ENCODE measurements at regions not wholly inside any gene's neighbourhood (a gene's known extent, or its start where the extent isn't known, plus 50 kb on each side); places are given as distances from the start of the nearest gene placed in this dataset.

DNA sequence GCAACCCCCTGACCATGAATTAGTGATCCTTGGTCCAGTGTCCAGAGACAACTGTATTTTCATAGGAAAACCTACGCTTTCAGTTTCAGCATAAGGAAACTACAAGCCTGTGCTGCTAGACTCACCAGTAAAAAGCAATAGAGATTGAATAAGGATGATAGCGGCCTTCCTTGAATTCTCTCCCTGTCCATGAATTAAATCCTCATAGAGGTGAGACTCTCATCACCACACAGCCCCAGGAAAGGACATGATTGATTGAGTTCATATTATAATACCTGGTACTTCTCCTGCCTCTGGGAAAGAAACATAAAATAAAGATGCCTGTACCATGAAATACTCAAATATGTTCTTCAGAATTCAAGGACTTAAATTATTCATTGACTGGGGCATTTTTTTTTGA is 146.3 kb upstream of the SPOPL start:
- H3K36me3 ChIP-seq (ENCODE audit: control insufficient read depth, insufficient read depth, low read length), result no peaks in the 10 kb centered on the region
- no peak for DNase-seq (ENCODE audit: low read depth)
- H3K4me3 ChIP-seq (ENCODE audit: low read depth, low read length), result no peak overlapping the region
- TF ChIP-seq, protein P1, sequence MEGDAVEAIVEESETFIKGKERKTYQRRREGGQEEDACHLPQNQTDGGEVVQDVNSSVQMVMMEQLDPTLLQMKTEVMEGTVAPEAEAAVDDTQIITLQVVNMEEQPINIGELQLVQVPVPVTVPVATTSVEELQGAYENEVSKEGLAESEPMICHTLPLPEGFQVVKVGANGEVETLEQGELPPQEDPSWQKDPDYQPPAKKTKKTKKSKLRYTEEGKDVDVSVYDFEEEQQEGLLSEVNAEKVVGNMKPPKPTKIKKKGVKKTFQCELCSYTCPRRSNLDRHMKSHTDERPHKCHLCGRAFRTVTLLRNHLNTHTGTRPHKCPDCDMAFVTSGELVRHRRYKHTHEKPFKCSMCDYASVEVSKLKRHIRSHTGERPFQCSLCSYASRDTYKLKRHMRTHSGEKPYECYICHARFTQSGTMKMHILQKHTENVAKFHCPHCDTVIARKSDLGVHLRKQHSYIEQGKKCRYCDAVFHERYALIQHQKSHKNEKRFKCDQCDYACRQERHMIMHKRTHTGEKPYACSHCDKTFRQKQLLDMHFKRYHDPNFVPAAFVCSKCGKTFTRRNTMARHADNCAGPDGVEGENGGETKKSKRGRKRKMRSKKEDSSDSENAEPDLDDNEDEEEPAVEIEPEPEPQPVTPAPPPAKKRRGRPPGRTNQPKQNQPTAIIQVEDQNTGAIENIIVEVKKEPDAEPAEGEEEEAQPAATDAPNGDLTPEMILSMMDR (IDR thresholded peaks at IDR 0.05; ENCODE audit: insufficient read depth, low read depth, low read length), result no peak
- no peaks in the 10 kb centered on the region for H3K27me3 ChIP-seq (ENCODE audit: control insufficient read depth, insufficient read depth, low read length)
- ChIA-PET POLR2A (no interaction called here), CTCF (no interaction called here)

DNA sequence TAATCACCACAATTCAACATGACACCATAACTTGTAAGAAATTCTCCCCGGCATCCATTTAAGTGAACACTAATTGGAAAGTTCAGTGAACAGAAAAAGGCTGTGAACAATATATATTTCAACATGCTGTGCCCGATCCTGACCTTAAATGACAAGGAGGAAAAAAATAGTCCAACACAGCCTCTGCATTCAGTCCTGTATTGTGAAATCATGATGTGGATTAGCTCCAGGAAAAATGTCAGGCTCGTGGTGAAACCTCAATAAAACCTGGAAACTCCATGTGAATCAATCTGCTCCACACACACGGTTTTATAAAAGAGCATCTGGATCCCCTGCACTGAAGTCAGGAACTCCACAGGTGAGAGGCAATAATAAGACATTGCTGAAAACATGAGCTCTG is 145.4 kb upstream of the SPOPL start:
- H3K36me3 ChIP-seq (ENCODE audit: control insufficient read depth, insufficient read depth, low read length), result no peaks in the 10 kb centered on the region
- ChIA-PET CTCF (interaction anchor here (1.0 kb wide), 1 partner anchor 12 kb away, joined by 3 read pairs; no protein-coding TSS in a partner anchor), POLR2A (interaction anchor here (0.6 kb wide), 1 partner anchor 146 kb away, joined by 10 read pairs; no protein-coding TSS in a partner anchor)
- no peaks in the 10 kb centered on the region for H3K27me3 ChIP-seq (ENCODE audit: control insufficient read depth, insufficient read depth, low read length)
- TF ChIP-seq, protein P1 (IDR thresholded peaks at IDR 0.05; ENCODE audit: insufficient read depth, low read depth, low read length), result no peak
- DNase-seq (ENCODE audit: low read depth), result peak; percentile 72
- H3K4me3 ChIP-seq (ENCODE audit: low read depth, low read length), result no peak overlapping the region

DNA sequence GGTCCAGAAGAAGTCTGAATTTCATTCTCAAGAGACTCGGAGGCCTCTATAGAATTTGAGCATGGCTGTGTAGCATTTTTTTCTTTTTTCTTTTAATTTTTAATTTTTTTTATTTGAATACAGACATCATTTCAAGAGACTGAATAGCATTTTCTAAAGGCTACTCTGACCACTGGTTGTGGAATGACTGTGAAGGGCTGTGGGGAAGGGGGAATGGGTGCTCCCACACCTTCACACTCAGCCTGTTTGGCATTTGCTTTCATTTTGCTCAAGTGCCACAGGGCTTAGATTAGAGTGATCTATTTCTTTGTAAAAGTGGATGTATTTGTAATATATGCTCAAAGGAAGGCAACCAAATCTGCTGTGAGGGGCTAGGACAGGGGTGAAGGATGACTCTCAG is 142.0 kb upstream of the SPOPL start:
- POLR2A ChIA-PET, result no interaction called here
- no peak overlapping the region for H3K4me3 ChIP-seq (ENCODE audit: low read depth, low read length)
- CTCF ChIA-PET, result no interaction called here
- no peak for DNase-seq (ENCODE audit: low read depth)
- no peaks in the 10 kb centered on the region for H3K36me3 ChIP-seq (ENCODE audit: control insufficient read depth, insufficient read depth, low read length)
- no peaks in the 10 kb centered on the region for H3K27me3 ChIP-seq (ENCODE audit: control insufficient read depth, insufficient read depth, low read length)
- TF ChIP-seq, protein P1 (IDR thresholded peaks at IDR 0.05; ENCODE audit: insufficient read depth, low read depth, low read length), result no peak

DNA sequence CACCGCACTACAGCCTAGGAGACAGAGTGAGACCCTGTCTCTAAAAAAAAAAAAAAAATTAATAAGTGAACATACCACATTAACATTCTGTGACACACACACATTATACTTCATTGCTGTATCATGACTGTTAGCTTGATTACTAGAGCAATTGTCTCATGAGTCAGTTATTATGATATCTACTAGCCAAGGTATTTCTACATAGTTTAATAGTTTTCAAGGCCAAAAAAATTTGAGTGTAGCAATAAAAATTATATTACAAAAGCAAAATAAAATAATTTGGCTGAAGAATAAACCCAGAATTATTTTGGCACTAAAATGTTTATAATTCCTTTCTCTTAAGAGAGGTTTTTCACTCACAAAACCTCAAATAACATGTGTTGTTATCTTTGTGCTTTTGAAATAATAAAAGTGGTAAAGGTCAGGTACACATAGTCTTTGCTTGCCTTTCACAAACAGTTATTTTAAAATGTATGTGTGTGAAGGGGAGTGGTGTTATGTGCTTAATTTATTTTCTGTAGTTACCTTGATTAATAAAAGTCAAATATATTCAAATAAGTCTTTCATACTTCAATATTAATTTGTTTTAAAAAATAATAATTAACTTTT is 136.9 kb upstream of the SPOPL start:
- H3K4me3 ChIP-seq (ENCODE audit: low read depth, low read length), result no peak overlapping the region
- ChIA-PET CTCF (interaction anchor here (1.0 kb wide), 1 partner anchor 9 kb away, joined by 4 read pairs; no protein-coding TSS in a partner anchor), POLR2A (interaction anchor here (0.6 kb wide), 1 partner anchor 401 kb away, joined by 9 read pairs; the partner anchor contains the start of gene HNMT)
- TF ChIP-seq, protein P1 (IDR thresholded peaks at IDR 0.05; ENCODE audit: insufficient read depth, low read depth, low read length), result no peak
- peak; percentile 58 for DNase-seq (ENCODE audit: low read depth)
- no peaks in the 10 kb centered on the region for H3K27me3 ChIP-seq (ENCODE audit: control insufficient read depth, insufficient read depth, low read length)
- no peaks in the 10 kb centered on the region for H3K36me3 ChIP-seq (ENCODE audit: control insufficient read depth, insufficient read depth, low read length)

DNA sequence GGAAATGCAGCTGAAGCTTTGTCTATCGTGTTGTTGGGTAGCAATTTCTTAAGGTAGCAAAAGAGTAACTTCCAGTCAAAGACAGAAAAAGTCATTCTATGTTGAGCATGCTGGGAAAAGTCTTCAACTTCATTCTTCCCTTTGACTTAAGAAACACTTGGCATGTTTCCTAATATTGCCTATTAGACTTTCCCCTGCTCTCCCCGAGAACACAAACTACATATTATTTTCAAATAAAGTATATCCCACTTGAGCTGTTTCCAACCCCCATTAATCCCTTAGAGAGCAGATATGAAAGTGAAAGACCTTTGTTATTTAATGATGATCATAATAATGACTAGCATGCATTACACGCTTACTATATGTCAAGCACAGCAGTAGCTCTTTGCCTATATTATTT is 136.0 kb upstream of the SPOPL start:
- POLR2A ChIA-PET, result no interaction called here
- Histone ChIP-seq H3K4me3 (ENCODE audit: low read depth, low read length) (no peak overlapping the region), H3K36me3 (ENCODE audit: control insufficient read depth, insufficient read depth, low read length) (no peaks in the 10 kb centered on the region), H3K27me3 (ENCODE audit: control insufficient read depth, insufficient read depth, low read length) (no peaks in the 10 kb centered on the region)
- CTCF ChIA-PET, result interaction anchor here (1.3 kb wide), 1 partner anchor 9 kb away, joined by 4 read pairs; no protein-coding TSS in a partner anchor
- TF ChIP-seq, protein P1 (IDR thresholded peaks at IDR 0.05; ENCODE audit: insufficient read depth, low read depth, low read length), result no peak
- DNase-seq (ENCODE audit: low read depth), result no peak

Data from BJ (cell line).